ENCODE measurements at regions not wholly inside any gene's neighbourhood (a gene's known extent, or its start where the extent isn't known, plus 50 kb on each side); places are given as distances from the start of the nearest gene placed in this dataset.

GRCh38 chr16:52103791-52104190, 443.2 kb downstream of the TOX3 start:
- Histone ChIP-seq H2BK120ac (ENCODE audit: low read depth, low read length) (no peak overlapping the region), H3K14ac (replicated peaks; ENCODE audit: low read depth, low read length) (no peak overlapping the region), H3K56ac (ENCODE audit: extremely low read depth, insufficient read depth, low read length) (no peak overlapping the region), H3K18ac (ENCODE audit: low read depth, low read length) (no peak overlapping the region), H2BK20ac (ENCODE audit: low read depth, low read length) (no peak overlapping the region), H4K91ac (ENCODE audit: insufficient read depth, low read depth, low read length) (no peak overlapping the region), H3K4ac (ENCODE audit: low read depth, low read length) (no peak overlapping the region), H3K36me3 (ENCODE audit: control insufficient read depth, insufficient read depth, low read length) (no peaks in the 10 kb centered on the region), H3K4me1 (ENCODE audit: control insufficient read depth, insufficient read depth, low read length) (no peaks in the 10 kb centered on the region), H2AK5ac (ENCODE audit: low read depth, low read length) (no peak overlapping the region), H2AK9ac (replicated peaks; ENCODE audit: low read depth, low read length, poor library complexity) (no peak overlapping the region), H3K79me1 (ENCODE audit: low read depth in 1 of 2, low read length in 2 of 2) (no peaks in the 10 kb centered on the region), H4K20me1 (ENCODE audit: insufficient read depth, low read length) (no peaks in the 10 kb centered on the region), H2AFZ (replicated peaks; ENCODE audit: low read length, poor library complexity) (no peak overlapping the region), H4K5ac (ENCODE audit: low read depth, low read length) (no peak overlapping the region), H3K27me3 (ENCODE audit: control insufficient read depth, insufficient read depth, low read length) (no peaks in the 10 kb centered on the region), H3K27ac (ENCODE audit: insufficient read depth, low read length) (no peak overlapping the region), H4K8ac (ENCODE audit: low read depth in 2 of 2, low read length in 2 of 2) (no peak overlapping the region), H3K23ac (ENCODE audit: low read depth, low read length) (no peak overlapping the region), H3K4me3 (ENCODE audit: insufficient read depth, low read depth, low read length) (no peak overlapping the region), H3K9me3 (ENCODE audit: control insufficient read depth, insufficient read depth, low read length) (no peaks in the 10 kb centered on the region), H2BK15ac (ENCODE audit: low read depth, low read length) (no peak overlapping the region), H3K4me2 (ENCODE audit: low read depth, low read length) (no peak overlapping the region), H3K9ac (ENCODE audit: low read depth, low read length) (no peak overlapping the region), H3K9me1 (ENCODE audit: insufficient read depth, low read length) (no peaks in the 10 kb centered on the region), H2BK5ac (ENCODE audit: low read depth, low read length, poor library complexity, severe bottlenecking) (no peak overlapping the region)
- in situ Hi-C loops (cut with MboI; ENCODE audit: low sequenced_read_pairs) = no loop called here
- no CpG with 5 or more reads among the region's 1 CpG for WGBS, 2 experiments (ENCODE audit: extremely low coverage in 2 of 2, insufficient read length in 1 of 2)
- ATAC-seq (ENCODE audit: low read depth) (no peak), DNase-seq (no peak)
- BruUV-seq (replicated peaks) = no TSS peak
- intact Hi-C loops (cut with micrococcal nuclease) = no loop called here
- dilution Hi-C loops (cut with HindIII; ENCODE audit: low sequenced_read_pairs, unreplicated experiment) = no loop called here
- CTCF ChIA-PET = no interaction called here
- TF ChIP-seq BHLHE40 (IDR thresholded peaks at IDR 0.05; ENCODE audit: low read depth, low read length) = no peak
- TF ChIP-seq RCOR1 (IDR thresholded peaks at IDR 0.05; ENCODE audit: insufficient replicate concordance, low read length) = no peak
- POLR2A ChIA-PET (ENCODE audit: unreplicated experiment) = no interaction called here

Data from IMR-90 (cell line).